PC-3 (cell line): ENCODE measurements at regions not wholly inside any gene's neighbourhood (a gene's known extent, or its start where the extent isn't known, plus 50 kb on each side); places are given as distances from the start of the nearest gene placed in this dataset.

Experiments
- EZH2 ChIP-seq: fragments of 300-600 bp; sonication (generic); IDR thresholded peaks from one replicate; pipeline ENCODE4 v1.6.1; 2017; ENCODE audit warnings: antibody characterized with exemption, mild to moderate bottlenecking, low read length; ENCODE audit not compliant: unreplicated experiment
- EZH2phosphoT487 ChIP-seq: fragments of 300-600 bp; sonication (generic); IDR thresholded peaks from 2 replicates; pipeline ENCODE4 v1.6.1; 2018; ENCODE audit warnings: mild to moderate bottlenecking, antibody characterized with exemption, low read length, borderline replicate concordance
- TF ChIP-seq, protein P1 (sequence below): fragments of 300-600 bp; sonication (generic); conservative IDR thresholded peaks from 2 replicates; pipeline ENCODE4 v1.5.1; 2017; ENCODE audit warnings: antibody characterized with exemption, low read depth, mild to moderate bottlenecking, low read length

DNA sequence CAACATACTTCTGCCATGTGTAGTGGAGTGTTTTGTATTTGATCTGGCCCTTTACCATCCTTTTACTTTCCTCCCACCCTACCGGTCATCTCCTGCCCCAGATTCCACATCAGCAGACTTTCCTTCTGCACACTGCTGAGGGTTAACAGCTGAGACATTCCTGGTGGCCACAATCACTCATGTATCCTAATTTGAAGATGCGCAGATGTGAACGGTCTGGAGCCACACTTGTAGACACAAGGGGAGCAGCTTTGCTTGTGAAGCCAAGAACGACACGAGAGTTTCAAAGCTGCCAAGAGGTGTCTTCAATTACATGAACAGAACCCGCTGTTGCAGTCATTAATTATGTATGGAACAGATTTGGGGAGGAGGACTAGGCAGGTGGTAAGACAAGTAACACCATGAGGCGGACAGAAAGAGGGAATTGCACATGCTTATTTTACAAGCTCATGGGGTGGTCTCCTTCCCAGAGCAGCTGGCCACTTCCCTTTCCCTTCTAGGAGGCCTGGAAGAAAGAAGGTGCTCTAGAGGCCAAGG lies 260.7 kb upstream of the KLHL29 start:
- TF ChIP-seq, protein P1, sequence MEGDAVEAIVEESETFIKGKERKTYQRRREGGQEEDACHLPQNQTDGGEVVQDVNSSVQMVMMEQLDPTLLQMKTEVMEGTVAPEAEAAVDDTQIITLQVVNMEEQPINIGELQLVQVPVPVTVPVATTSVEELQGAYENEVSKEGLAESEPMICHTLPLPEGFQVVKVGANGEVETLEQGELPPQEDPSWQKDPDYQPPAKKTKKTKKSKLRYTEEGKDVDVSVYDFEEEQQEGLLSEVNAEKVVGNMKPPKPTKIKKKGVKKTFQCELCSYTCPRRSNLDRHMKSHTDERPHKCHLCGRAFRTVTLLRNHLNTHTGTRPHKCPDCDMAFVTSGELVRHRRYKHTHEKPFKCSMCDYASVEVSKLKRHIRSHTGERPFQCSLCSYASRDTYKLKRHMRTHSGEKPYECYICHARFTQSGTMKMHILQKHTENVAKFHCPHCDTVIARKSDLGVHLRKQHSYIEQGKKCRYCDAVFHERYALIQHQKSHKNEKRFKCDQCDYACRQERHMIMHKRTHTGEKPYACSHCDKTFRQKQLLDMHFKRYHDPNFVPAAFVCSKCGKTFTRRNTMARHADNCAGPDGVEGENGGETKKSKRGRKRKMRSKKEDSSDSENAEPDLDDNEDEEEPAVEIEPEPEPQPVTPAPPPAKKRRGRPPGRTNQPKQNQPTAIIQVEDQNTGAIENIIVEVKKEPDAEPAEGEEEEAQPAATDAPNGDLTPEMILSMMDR, result no peak
- TF ChIP-seq EZH2 (no peak), EZH2phosphoT487 (no peak)
